SK-N-SH (cell line): ENCODE measurements at regions not wholly inside any gene's neighbourhood (a gene's known extent, or its start where the extent isn't known, plus 50 kb on each side); places are given as distances from the start of the nearest gene placed in this dataset.

ENCODE experiments used
- CTCF ChIA-PET: fragments of 300-600, 350-600 bp; formaldehyde crosslinking; extraction: SDS; loops from one replicate; lab custom pipeline; 2021; lab: Yijun Ruan, JAX
- POLR2A ChIA-PET: fragments of 350-600 bp; sonication (Branson Sonifier 250); formaldehyde crosslinking; extraction: SDS; loops from one replicate; lab custom pipeline; 2020; ENCODE audit warnings: antibody characterized with exemption, inconsistent platforms; lab: Yijun Ruan, JAX
- DNase-seq: peaks from one replicate; pipeline ENCODE4 v3.0.0; 2012
- H2AFZ ChIP-seq: fragments of 200-600 bp; sonication (generic); 2 replicates; pipeline ENCODE4 v1.8.1; 2016; ENCODE audit warnings: antibody characterized with exemption, mild to moderate bottlenecking, low read depth
- H3F3A ChIP-seq: fragments of 200-600 bp; sonication (generic); replicated peaks from 2 replicates; pipeline ENCODE3; 2016; ENCODE audit warnings: antibody characterized with exemption, mild to moderate bottlenecking; ENCODE audit not compliant: insufficient read depth
- H3K27ac ChIP-seq, 2 experiments: fragments of 200-500 bp in 1 of 2; fragments of 200-600 bp in 1 of 2; sonication (Bioruptor generic) in 1 of 2; sonication (generic), shearing (Covaris generic) in 1 of 2; 2 replicates each; pipeline versions ENCODE4 v1.5.1 to v1.6.1; 2014 to 2016; ENCODE audit warnings: low read depth in 2 of 2, inconsistent platforms in 1 of 2, low read length in 1 of 2, mild to moderate bottlenecking in 1 of 2, mixed read lengths in 1 of 2
- H3K27me3 ChIP-seq: fragments of 200-600 bp; sonication (generic), shearing (Covaris generic); 2 replicates; pipeline ENCODE4 v1.6.1; 2016; ENCODE audit warnings: mixed run types; ENCODE audit not compliant: insufficient read depth
- H3K36me3 ChIP-seq, 2 experiments: fragments of 200-500 bp in 1 of 2; fragments of 200-600 bp in 1 of 2; sonication (Bioruptor generic) in 1 of 2; sonication (generic) in 1 of 2; replicated peaks in 1 of 2; 2 replicates each; pipeline versions ENCODE3 to v1.5.1; 2014 to 2016; ENCODE audit warnings: low read length in 1 of 2, mild to moderate bottlenecking in 1 of 2; ENCODE audit not compliant: insufficient read depth in 2 of 2, control insufficient read depth in 1 of 2
- H3K4me1 ChIP-seq, 2 experiments: fragments of 200-500 bp in 1 of 2; fragments of 200-600 bp in 1 of 2; sonication (Bioruptor generic) in 1 of 2; sonication (generic), shearing (Covaris generic) in 1 of 2; 2 replicates each; pipeline versions ENCODE4 v1.5.1 to v1.6.1; 2014 to 2016; ENCODE audit warnings: low read depth in 1 of 2, low read length in 1 of 2, mixed run types in 1 of 2; ENCODE audit not compliant: insufficient read depth in 2 of 2, control insufficient read depth in 1 of 2
- H3K4me2 ChIP-seq: fragments of 200-600 bp; sonication (generic), shearing (Covaris generic); 2 replicates; pipeline ENCODE4 v1.6.1; 2017; ENCODE audit warnings: mixed run types
- H3K4me3 ChIP-seq, 2 experiments: fragments of 200-500 bp in 1 of 2; fragments of 200-600 bp in 1 of 2; sonication (Bioruptor generic) in 1 of 2; sonication (generic), shearing (Covaris generic) in 1 of 2; 2 replicates each; pipeline versions ENCODE4 v1.5.1 to v1.8.1; 2014 to 2016; ENCODE audit warnings: low read depth in 2 of 2, inconsistent platforms in 1 of 2, low read length in 1 of 2, mild to moderate bottlenecking in 1 of 2, mixed read lengths in 1 of 2, moderate library complexity in 1 of 2
- H3K79me2 ChIP-seq: fragments of 200-600 bp; sonication (generic); 2 replicates; pipeline ENCODE4 v1.8.1; 2017; ENCODE audit warnings: mild to moderate bottlenecking; ENCODE audit not compliant: insufficient read depth
- H3K9ac ChIP-seq: fragments of 200-600 bp; sonication (generic); 2 replicates; pipeline ENCODE4 v1.6.1; 2017; ENCODE audit warnings: mixed run types
- H3K9me2 ChIP-seq: fragments of 200-600 bp; sonication (generic); 2 replicates; pipeline ENCODE4 v1.6.1; 2017; ENCODE audit warnings: mixed run types
- H3K9me3 ChIP-seq: fragments of 200-600 bp; sonication (generic); 2 replicates; pipeline ENCODE4 v1.6.1; 2017; ENCODE audit warnings: mixed run types, mild to moderate bottlenecking, moderate library complexity
- H4K20me1 ChIP-seq: fragments of 200-600 bp; sonication (generic); 2 replicates; pipeline ENCODE4 v1.6.1; 2017; ENCODE audit warnings: mild to moderate bottlenecking, mixed run types; ENCODE audit not compliant: insufficient read depth
- EZH2phosphoT487 ChIP-seq: fragments of 200-600 bp; sonication (generic); IDR thresholded peaks from 2 replicates; pipeline ENCODE4 v1.6.1; 2017; ENCODE audit warnings: low read depth, mixed run types, mild to moderate bottlenecking, antibody characterized with exemption, moderate library complexity, borderline replicate concordance
- FOXM1 ChIP-seq: IDR thresholded peaks from 2 replicates; pipeline ENCODE4 v1.4.0; 2012; ENCODE audit warnings: low read depth, mild to moderate bottlenecking
- IRF3 ChIP-seq: fragments of 150-350 bp; IDR thresholded peaks from 2 replicates; pipeline ENCODE4 v1.6.1; 2016; ENCODE audit warnings: mild to moderate bottlenecking, low read depth, low read length
- MXI1 ChIP-seq: IDR thresholded peaks from 2 replicates; pipeline ENCODE4 v1.6.1; 2012; ENCODE audit warnings: mild to moderate bottlenecking, low read depth, low read length, improper control_type of control experiment
- NFIC ChIP-seq: IDR thresholded peaks from 2 replicates; pipeline ENCODE4 v1.4.0; 2012; ENCODE audit warnings: borderline replicate concordance
- REST ChIP-seq: IDR thresholded peaks from 2 replicates; pipeline ENCODE4 v1.6.1; 2012; ENCODE audit warnings: mild to moderate bottlenecking, low read depth, low read length, moderate library complexity
- SMC3 ChIP-seq: IDR thresholded peaks from 2 replicates; pipeline ENCODE4 v1.6.1; 2012; ENCODE audit warnings: low read depth, low read length, improper control_type of control experiment
- TAF1 ChIP-seq: IDR thresholded peaks from 2 replicates; pipeline ENCODE4 v1.6.1; 2012; ENCODE audit warnings: low read depth, mild to moderate bottlenecking, low read length, moderate library complexity, borderline replicate concordance
- TCF12 ChIP-seq: IDR thresholded peaks from 2 replicates; pipeline ENCODE4 v1.4.0; 2012
- YY1 ChIP-seq: IDR thresholded peaks from 2 replicates; pipeline ENCODE4 v1.4.0; 2012; ENCODE audit warnings: low read depth, mild to moderate bottlenecking
- WGBS: methylation state at CpG from one replicate; pipeline ENCODE4 v1.1.6; 2017; ENCODE audit warnings: low lambda C conversion rate; 5-methylcytosine and 5-hydroxymethylcytosine counted together
- TF ChIP-seq, protein P1 (sequence below): IDR thresholded peaks from 2 replicates; pipeline ENCODE4 v1.4.0; 2012; ENCODE audit warnings: low read depth

DNA sequence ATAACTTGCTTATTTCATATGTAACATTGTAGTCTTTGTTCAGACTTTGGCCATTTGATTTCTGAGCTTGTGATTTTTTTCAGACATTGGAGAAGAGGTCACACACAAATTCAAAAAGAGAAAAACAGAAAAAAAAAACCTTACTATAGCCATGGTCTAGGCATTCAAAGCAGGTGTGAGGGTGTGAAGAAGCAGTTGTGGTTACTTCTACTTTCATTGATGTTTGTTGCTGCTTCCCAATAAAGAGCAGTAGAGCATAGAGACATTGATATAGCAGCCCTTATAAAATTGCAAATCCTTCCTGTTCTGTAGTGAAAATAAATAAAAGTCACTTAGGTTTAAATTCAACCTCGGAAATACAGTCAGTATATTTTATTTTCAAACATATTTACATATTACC, 671.6 kb downstream of the GRXCR1 start:
- no peaks in the 10 kb centered on the region for H3K36me3 ChIP-seq
- no peak for DNase-seq
- no peaks in the 10 kb centered on the region for H3K9me2 ChIP-seq
- H4K20me1 ChIP-seq = no peaks in the 10 kb centered on the region
- no peak overlapping the region for H3K4me3 ChIP-seq
- no peak overlapping the region for H2AFZ ChIP-seq
- H3F3A ChIP-seq = no peaks in the 10 kb centered on the region
- no peaks in the 10 kb centered on the region for H3K79me2 ChIP-seq
- TF ChIP-seq EZH2phosphoT487 (no peak), FOXM1 (no peak), IRF3 (no peak), YY1 (no peak), TCF12 (no peak), REST (no peak)
- TF ChIP-seq, protein P1, sequence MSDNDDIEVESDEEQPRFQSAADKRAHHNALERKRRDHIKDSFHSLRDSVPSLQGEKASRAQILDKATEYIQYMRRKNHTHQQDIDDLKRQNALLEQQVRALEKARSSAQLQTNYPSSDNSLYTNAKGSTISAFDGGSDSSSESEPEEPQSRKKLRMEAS = no peak
- H3K4me1 ChIP-seq = no peaks in the 10 kb centered on the region
- no peak overlapping the region for H3K4me2 ChIP-seq
- H3K9ac ChIP-seq = no peak overlapping the region
- no peak overlapping the region for H3K27ac ChIP-seq
- WGBS = 3% methylated on average over 1 of the region's 1 CpG
- H3K9me3 ChIP-seq = no peaks in the 10 kb centered on the region
- no peaks in the 10 kb centered on the region for H3K27me3 ChIP-seq
- CTCF ChIA-PET = interaction anchor here (0.8 kb wide), 1 partner anchor 9 kb away, joined by 3 read pairs; no protein-coding TSS in a partner anchor
- POLR2A ChIA-PET = no interaction called here

- no peak overlapping the region for H2AFZ ChIP-seq
- no peaks in the 10 kb centered on the region for H4K20me1 ChIP-seq
- no peaks in the 10 kb centered on the region for H3F3A ChIP-seq
- H3K4me3 ChIP-seq = no peak overlapping the region
- H3K4me1 ChIP-seq = no peaks in the 10 kb centered on the region
- no peak overlapping the region for H3K27ac ChIP-seq
- H3K79me2 ChIP-seq = no peaks in the 10 kb centered on the region
- no peaks in the 10 kb centered on the region for H3K9me2 ChIP-seq
- no peak overlapping the region for H3K9ac ChIP-seq
- TF ChIP-seq NFIC = no peak
- TF ChIP-seq TAF1 = no peak
- no peak for TF ChIP-seq SMC3
- TF ChIP-seq, protein P1 = no peak
- no peak for TF ChIP-seq MXI1
- no peak overlapping the region for H3K4me2 ChIP-seq
- CTCF ChIA-PET = interaction anchor here (0.8 kb wide), 1 partner anchor 9 kb away, joined by 3 read pairs; no protein-coding TSS in a partner anchor
- H3K36me3 ChIP-seq = no peaks in the 10 kb centered on the region
- no peak for DNase-seq
- no peaks in the 10 kb centered on the region for H3K9me3 ChIP-seq
- POLR2A ChIA-PET = no interaction called here
- H3K27me3 ChIP-seq = no peaks in the 10 kb centered on the region
Observed at GRCh38 chr4:43564591-43564990, 672.1 kb downstream of the GRXCR1 start.
